HG02938 (cell line): ENCODE measurements at regions not wholly inside any gene's neighbourhood (a gene's known extent, or its start where the extent isn't known, plus 50 kb on each side); places are given as distances from the start of the nearest gene placed in this dataset.

Experiments
- ATAC-seq: cut with Tn5 transposase; IDR thresholded peaks from one replicate; pipeline ENCODE4 v1.9.1; 2021; ENCODE audit warnings: mild to moderate bottlenecking, moderate library complexity; ENCODE audit not compliant: unreplicated experiment

GRCh38 chr2:145124085-145124484 lies 604.2 kb upstream of the ZEB2 start:
- no peak for ATAC-seq

GRCh38 chr2:145123606-145124005 lies 603.7 kb upstream of the ZEB2 start:
- ATAC-seq = no peak

GRCh38 chr2:145119225-145119624 lies 599.3 kb upstream of the ZEB2 start:
- ATAC-seq = peak; percentile 85

- no peak for ATAC-seq
These were observed 597.2 kb upstream of the ZEB2 start for GRCh38 chr2:145116834-145117725.

- ATAC-seq = no peak
These were observed 596.1 kb upstream of the ZEB2 start for GRCh38 chr2:145116056-145116455.

GRCh38 chr2:145114726-145115125 lies 594.8 kb upstream of the ZEB2 start:
- ATAC-seq = no peak

- no peak for ATAC-seq
These were observed 592.5 kb upstream of the ZEB2 start for GRCh38 chr2:145112467-145112866.

- ATAC-seq = no peak
These were observed 590.9 kb upstream of the ZEB2 start for GRCh38 chr2:145110668-145111356.

- no peak for ATAC-seq
These were observed 589.2 kb upstream of the ZEB2 start for GRCh38 chr2:145108959-145109710.

- ATAC-seq = no peak
These were observed 588.5 kb upstream of the ZEB2 start for GRCh38 chr2:145108361-145108778.

- no peak for ATAC-seq
These were observed 586.4 kb upstream of the ZEB2 start for GRCh38 chr2:145106293-145106692.

- no peak for ATAC-seq
These were observed 582.8 kb upstream of the ZEB2 start for GRCh38 chr2:145102706-145103105.

- ATAC-seq = no peak
These were observed 580.4 kb upstream of the ZEB2 start for GRCh38 chr2:145100301-145100700.

- no peak for ATAC-seq
These were observed 576.7 kb upstream of the ZEB2 start for GRCh38 chr2:145096582-145096981.

- ATAC-seq = no peak
These were observed 575.9 kb upstream of the ZEB2 start for GRCh38 chr2:145095641-145096435.

- ATAC-seq = no peak
These were observed 574.5 kb upstream of the ZEB2 start for GRCh38 chr2:145094370-145094769.

- no peak for ATAC-seq
These were observed 572.0 kb upstream of the ZEB2 start for GRCh38 chr2:145091967-145092366.

GRCh38 chr2:145090841-145091761 lies 571.2 kb upstream of the ZEB2 start:
- no peak for ATAC-seq

GRCh38 chr2:145088756-145089155 lies 568.8 kb upstream of the ZEB2 start:
- no peak for ATAC-seq

- no peak for ATAC-seq
These were observed 567.0 kb upstream of the ZEB2 start for GRCh38 chr2:145086910-145087309.
